GM21381 (cell line): ENCODE measurements at regions not wholly inside any gene's neighbourhood (a gene's known extent, or its start where the extent isn't known, plus 50 kb on each side); places are given as distances from the start of the nearest gene placed in this dataset.
A peak's percentile ranks its signal among the peaks of the same experiment; 100 is the strongest.

Source experiments
- ATAC-seq: cut with Tn5 transposase; IDR thresholded peaks from one replicate; pipeline ENCODE4 v1.9.1; 2021; ENCODE audit warnings: mild to moderate bottlenecking, moderate library complexity; ENCODE audit not compliant: unreplicated experiment

GRCh38 chr6:10305790-10306415 is 109.0 kb downstream of the TFAP2A start:
- no peak for ATAC-seq

DNA sequence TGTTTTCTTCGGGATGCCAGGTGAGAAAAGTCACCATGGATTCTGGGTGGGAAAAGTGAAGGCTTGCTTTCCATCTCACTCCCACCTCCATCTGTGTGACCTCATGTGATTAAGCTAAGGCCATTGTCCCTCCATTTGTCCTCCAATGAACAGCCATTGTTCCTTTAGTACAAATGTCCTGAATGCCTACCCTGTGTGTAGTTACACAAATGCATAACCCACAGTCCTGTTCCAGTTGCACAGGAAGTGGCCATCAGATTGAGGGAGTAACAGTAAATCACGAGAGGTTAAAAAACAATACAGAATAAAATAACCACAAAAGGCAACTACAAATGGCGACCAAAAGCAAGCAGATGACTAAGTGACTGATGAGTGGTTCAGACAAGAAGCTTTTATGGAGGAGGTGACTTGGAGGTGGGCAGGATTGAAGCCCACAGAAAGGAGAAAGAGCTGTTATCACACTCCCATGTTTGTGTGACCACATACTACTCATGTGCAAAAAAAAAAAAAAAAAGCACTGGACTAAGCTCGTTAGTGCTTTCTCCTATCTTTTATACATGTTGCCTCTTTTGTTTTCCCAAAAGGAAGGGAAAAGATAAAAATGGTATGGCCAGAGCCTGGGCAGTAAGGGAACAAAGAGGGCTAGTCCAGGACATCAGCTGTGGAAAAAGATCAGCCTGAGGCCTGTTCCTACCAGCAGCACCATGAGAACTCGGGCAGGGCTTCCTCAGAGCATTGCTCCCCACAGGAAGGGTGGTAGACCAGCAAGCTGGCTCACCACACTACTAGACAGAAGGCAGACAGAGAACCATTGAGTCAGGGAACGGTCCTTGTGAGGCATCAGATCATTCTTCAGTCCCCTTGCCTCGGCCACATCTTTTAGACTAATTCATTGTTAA is 111.0 kb downstream of the TFAP2A start:
- no peak for ATAC-seq

DNA sequence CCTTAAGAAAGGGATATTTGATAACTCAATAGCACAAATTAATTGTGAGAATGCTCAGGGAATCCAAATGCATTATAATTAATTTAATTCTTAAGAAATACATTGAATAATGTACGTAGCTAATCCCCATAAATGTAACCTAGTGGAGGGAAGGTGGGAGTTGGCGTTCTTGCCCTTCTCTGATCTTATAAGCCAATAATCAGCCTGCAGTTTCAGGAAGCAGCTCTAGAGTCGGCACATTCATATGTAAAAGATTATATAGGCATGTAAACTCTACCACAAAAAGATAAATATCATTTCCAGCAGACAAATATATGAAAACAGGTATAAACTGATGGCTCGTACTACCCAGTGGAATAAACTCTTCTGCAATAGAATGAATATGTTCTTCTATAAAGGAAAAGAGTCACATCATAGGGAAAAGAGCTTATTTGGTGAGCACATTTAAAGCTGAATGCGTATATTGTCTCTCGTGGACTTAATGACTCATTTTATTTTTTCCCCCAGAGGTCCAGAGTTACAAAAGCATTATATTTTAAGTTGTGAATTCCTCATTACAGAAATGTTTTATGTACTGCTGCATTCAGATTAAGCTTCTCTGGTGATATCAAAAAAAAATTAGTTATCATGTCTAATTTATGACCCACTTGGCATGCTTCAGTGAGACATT is 112.2 kb downstream of the TFAP2A start:
- ATAC-seq: no peak

DNA sequence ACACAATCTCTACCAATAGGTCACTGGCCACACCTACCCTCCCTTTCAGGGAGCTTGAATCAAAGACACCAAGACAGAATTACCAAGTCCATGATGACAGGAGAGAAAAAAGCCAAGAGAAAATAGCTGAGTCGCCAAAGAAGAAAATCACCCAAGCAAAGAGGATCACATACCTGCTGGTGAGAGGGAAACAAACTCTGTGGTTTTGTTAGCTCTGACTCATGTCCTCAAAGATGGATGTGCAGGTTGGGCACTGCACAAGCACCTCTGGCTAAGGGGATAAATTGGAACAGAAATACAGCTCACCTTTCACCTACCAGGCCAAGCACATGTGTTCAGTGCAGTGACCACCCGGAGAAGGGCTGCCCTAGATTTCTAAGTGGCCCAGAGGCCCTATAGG is 114.8 kb downstream of the TFAP2A start:
- ATAC-seq: no peak

DNA sequence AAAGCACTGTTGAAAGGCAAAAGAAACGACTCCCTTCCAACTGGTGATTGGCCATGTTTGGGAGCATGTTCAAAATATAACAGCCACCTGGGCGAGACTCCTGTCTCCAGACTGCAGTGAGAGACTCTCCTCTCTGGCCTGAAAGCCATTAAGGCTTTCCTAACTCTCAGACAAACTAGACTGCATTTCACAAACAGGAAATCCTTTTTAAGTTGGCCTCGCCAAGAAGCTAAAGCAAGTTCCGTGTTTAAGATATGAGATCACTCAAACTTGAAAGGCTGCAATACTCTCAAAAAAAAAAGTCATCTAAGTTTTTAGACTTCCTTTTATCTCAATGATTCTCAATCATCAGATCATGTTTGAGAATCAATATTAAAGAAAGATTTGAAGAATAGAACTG is 117.0 kb downstream of the TFAP2A start:
- no peak for ATAC-seq

DNA sequence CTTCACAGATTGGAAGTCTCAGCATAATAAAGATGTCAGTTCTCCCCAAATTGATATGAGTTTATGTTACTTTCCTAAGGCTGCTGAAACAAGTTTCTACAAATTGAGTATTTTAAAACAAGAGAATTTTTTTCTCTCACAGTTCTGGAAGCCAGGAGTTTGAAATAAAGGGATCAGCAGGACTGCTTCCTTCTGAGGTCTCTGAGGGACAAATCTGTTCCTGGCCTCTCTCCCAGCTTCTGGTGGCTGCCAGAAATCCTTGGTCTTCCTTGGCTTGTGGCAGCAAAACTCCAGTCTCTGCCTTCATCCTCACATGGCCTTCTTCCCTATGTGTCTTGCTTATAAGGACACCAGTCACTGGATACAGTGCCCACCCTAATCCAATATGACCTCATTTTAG is 136.1 kb downstream of the TFAP2A start:
- no peak for ATAC-seq

- no peak for ATAC-seq
Measured at GRCh38 chr6:10276660-10277287, 138.1 kb downstream of the TFAP2A start.

DNA sequence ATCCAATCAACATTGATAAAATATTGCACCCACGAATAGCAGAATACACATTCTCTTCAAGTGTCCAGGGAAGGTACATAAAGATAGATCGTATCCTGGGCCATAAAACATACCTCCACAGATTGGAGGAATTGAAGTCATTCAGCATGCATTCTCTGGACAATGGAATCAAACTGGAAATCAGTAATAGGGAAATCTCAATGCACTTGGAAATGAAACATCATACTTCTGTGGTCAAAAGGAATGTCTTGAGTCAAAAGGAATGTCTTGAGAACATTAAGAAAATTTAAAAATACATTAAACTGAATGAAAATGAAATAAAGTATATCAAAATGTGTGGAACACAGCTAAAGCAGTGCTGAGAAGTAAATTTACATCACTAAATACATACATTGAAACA is 138.8 kb downstream of the TFAP2A start:
- ATAC-seq: no peak

DNA sequence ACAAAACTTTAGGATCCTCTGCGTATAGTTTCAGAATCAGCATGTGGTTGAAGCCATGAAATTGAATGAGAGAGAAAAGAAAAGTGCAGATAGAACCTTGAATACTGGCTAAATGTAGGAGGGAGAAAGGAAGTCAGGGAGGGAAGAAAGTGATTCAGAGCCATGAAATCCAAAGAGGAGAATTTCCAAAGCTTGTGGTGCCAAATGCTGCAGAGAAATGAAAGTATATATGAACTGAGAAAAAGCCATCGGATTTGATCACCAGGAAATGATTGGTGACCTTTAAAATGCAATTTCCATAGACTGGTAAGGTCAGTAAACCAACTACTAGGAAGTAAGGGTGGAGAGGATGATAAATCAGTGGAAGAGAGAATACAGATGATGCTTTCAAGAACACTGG is 142.3 kb downstream of the TFAP2A start:
- no peak for ATAC-seq

DNA sequence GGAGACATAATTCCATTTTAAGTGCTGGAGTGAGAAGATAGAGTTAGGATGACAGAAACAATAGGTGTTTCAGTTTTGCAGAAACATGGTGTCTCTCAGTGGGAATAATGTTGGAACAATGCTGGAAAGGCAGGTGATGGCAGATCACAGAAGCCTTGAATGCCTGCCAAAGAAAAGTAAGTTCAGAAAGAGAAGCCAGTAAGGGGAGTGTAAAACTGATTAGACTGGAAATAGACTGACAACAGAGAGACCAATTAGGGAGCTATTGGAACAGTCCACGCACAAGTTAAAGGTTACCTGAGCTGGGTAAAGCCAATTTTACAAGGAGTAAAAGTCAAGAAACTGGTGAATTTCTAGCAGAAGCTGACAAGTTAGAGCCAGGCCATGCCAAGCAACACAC is 142.9 kb downstream of the TFAP2A start:
- ATAC-seq: no peak

DNA sequence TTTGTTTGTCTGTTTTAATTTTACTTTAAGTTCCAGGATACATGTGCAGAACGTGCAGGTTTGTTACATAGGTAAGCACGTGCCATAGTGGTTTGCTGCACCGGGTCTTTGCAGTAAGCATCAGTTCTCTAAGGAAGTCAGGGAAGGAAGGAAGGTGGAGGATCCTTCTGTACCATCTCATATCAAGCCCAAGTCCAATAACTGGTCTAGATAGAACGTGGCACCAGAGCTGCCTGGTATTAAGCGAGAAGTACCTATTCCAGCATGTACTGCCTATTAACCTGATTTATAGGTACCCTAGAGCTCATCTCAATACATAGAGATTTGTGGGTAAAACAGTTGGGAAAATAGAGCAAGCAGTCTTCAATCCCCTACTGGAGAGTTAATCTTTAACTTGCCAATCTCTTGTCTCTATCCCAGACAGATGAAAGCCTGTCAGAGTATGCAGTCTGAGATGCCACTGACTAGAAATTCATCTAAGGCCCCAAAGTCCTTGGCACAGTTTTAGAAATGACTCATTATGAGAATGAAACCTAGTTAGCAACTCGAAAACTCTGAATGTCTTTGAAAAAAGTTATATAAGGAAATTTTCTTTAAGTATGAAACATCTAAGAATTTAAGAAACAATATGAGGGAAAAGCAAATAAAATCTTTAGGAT is 144.9 kb downstream of the TFAP2A start:
- peak; percentile 61 for ATAC-seq

DNA sequence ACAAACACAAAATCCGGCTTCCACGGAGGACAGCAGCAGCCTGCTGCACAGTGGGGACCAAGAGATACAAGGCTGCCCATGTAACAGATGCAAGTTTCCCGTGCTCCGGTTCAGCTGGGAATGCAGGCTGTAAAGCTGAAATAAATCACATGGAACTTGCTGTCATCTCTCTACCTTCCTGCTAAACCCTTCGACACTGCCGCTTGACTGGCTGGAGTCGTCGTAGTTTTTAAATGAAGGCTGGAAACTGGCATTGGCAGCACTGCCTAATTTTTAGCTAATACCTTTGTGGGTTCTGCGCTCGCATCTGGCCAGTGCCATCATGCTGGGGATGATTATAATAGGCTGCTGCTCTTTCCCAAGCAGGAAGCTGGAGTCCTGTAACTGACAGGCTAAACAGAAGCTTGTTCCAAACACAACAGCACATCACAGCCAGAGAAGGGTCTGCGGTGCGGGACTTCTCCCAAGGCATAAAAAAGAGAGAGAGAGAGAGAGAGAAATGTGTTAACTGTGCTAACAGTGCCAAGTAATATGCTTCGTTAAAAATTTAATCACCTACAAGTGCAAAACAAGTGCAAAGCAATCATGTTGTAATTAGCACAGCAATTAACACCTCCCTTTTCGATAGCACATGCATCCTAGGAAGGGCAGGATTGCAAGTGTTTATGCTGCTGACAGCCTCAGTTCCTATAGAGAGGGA is 146.1 kb downstream of the TFAP2A start:
- ATAC-seq: no peak

- no peak for ATAC-seq
Measured at GRCh38 chr6:10268111-10268510, 146.8 kb downstream of the TFAP2A start.

DNA sequence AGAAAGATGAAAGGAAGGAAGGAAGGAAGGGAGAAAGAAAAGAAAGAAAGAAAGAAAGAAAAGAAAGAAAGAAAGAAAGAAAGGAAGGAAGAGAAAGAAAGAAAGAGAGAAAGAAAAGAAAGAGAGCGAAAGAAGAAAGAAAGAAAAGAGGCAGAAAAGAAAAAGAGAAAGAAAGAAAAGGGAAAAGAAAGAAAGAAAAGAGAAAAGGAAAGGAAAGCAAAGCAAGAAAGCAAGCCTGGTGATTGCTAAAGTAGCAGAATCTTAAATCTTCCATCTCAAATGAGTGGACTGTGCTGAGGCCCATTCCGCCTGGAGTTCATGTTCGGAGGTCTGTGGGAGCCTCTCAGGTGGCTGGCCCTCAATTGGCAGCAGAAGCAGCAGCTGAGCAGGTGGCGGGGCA is 148.4 kb downstream of the TFAP2A start:
- no peak for ATAC-seq

DNA sequence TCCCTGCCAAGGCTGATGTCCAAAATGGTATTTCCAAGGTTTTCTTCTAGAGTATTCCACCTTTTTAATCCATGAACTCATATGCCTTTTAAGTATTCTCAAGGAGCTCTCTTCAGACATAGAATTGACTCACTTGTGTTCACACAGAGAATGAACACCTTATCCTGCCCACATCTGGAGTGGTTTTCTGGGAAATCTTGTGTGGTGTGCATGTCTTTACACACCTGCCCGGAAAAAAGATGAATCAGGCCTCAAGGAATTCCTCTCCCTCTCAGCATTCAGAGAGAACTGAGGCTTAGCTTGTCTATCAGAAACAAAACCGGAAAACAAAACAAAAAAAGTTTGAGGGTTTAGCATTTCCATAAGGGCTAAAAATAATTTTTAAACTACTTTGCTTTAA is 148.8 kb downstream of the TFAP2A start:
- no peak for ATAC-seq

GRCh38 chr6:10262505-10262904 is 152.4 kb downstream of the TFAP2A start:
- ATAC-seq: no peak

GRCh38 chr6:10259671-10260070 is 155.2 kb downstream of the TFAP2A start:
- ATAC-seq: no peak

DNA sequence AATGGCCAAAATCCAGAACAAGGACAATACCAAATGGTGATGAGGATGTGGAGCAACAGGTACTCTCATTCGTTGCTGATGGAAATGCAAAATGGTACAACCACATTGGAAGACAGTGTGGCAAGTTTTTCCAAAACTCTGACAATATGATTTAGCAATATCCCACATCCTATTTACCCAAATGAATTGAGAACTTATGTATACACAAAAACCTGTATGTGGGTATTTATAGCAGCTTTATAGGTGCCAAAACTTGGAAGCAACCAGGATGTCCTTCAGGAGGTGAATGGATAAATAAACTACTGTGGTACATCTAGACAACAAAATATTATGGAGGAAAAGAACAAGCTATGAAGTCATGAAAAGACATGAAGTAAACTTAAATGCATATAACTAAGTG is 156.5 kb downstream of the TFAP2A start:
- ATAC-seq: no peak

GRCh38 chr6:10256113-10256690 is 158.7 kb downstream of the TFAP2A start:
- ATAC-seq: no peak

DNA sequence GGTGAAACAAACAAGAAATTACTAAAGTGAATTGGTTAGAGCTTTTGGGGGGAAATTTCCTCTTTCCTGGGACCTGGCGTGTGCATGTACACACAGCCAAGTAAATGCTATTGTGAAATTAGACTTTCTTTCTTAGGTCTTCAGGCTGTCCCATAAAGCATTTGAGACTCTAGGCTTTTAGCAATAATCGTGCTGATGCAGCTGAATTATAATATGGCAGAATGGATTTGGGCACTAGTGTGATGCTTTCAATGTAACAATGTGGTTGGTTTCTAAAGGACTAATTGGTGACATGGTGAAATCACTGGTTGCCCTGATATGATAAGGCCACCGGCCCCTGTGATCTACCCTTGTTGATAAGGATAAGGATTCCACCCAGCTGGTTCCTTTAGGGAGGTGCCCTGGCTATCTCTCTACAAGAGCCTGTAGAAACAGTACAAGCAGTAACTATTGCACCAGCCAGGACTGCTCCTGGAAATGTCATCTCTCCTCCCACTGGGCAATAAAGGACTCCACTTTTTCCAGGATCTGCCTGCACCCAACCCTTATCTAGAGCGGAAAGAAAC is 164.1 kb downstream of the TFAP2A start:
- ATAC-seq: no peak
